SK-N-SH treated with all-trans-retinoic acid at 6 μM for 48 hours (cell line): ENCODE measurements at regions not wholly inside any gene's neighbourhood (a gene's known extent, or its start where the extent isn't known, plus 50 kb on each side); places are given as distances from the start of the nearest gene placed in this dataset.

ENCODE experiments used
- ATAC-seq: fragments of 200-7000 bp; cut with Tn5 transposase; 3 replicates; pipeline ENCODE4 v1.9.1; 2020; ENCODE audit warnings: mild to moderate bottlenecking, moderate library complexity
- ARNTL ChIP-seq: fragments of 450-650 bp; formaldehyde crosslinking; IDR thresholded peaks from 2 replicates; pipeline ENCODE4 v1.5.0; 2020; ENCODE audit warnings: low read depth, mild to moderate bottlenecking, moderate library complexity, borderline replicate concordance
- BACH2 ChIP-seq: fragments of 250-450 bp; sonication (Bioruptor Pico); IDR thresholded peaks from 2 replicates; pipeline ENCODE4 v1.9.0; 2021; ENCODE audit warnings: mild to moderate bottlenecking, borderline replicate concordance
- CSDC2 ChIP-seq: fragments of 250-450 bp; sonication (Bioruptor Pico); IDR thresholded peaks from 2 replicates; pipeline ENCODE4 v1.5.0; 2020; ENCODE audit warnings: mild to moderate bottlenecking, moderate library complexity
- ESRRG ChIP-seq: fragments of 250-450 bp; sonication (Bioruptor Pico); IDR thresholded peaks from 2 replicates; pipeline ENCODE4 v1.6.1; 2021; ENCODE audit warnings: mild to moderate bottlenecking
- GLIS3 ChIP-seq: fragments of 250-450 bp; sonication (Bioruptor Pico); IDR thresholded peaks from 2 replicates; pipeline ENCODE4 v1.5.0; 2020; ENCODE audit warnings: mild to moderate bottlenecking, moderate library complexity
- ISL1 ChIP-seq: fragments of 250-450 bp; sonication (Bioruptor Pico); IDR thresholded peaks from 2 replicates; pipeline ENCODE4 v2.1.2; 2022; ENCODE audit warnings: mild to moderate bottlenecking, moderate library complexity
- OSR1 ChIP-seq: fragments of 250-450 bp; sonication (Bioruptor Pico); IDR thresholded peaks from 2 replicates; pipeline ENCODE4 v1.8.0; 2022; ENCODE audit warnings: moderate library complexity, mild to moderate bottlenecking, inconsistent platforms
- PPARA ChIP-seq: fragments of 250-450 bp; sonication (Bioruptor Pico); IDR thresholded peaks from 2 replicates; pipeline ENCODE4 v1.5.0; 2020; ENCODE audit warnings: mild to moderate bottlenecking, borderline replicate concordance
- RARB ChIP-seq: fragments of 250-450 bp; sonication (Bioruptor Pico); IDR thresholded peaks from 2 replicates; pipeline ENCODE4 v1.8.0; 2021; ENCODE audit warnings: mild to moderate bottlenecking, moderate library complexity
- SNAI2 ChIP-seq: fragments of 250-450 bp; sonication (Bioruptor Pico); IDR thresholded peaks from 2 replicates; pipeline ENCODE4 v1.5.0; 2020; ENCODE audit warnings: mild to moderate bottlenecking, moderate library complexity
- TCF4 ChIP-seq: fragments of 250-450 bp; sonication (Bioruptor Pico); IDR thresholded peaks from 2 replicates; pipeline ENCODE4 v1.8.0; 2021; ENCODE audit warnings: mild to moderate bottlenecking, moderate library complexity, borderline replicate concordance
- TOX ChIP-seq: fragments of 250-450 bp; sonication (Bioruptor Pico); IDR thresholded peaks from 2 replicates; pipeline ENCODE4 v1.8.0; 2021; ENCODE audit warnings: mild to moderate bottlenecking, moderate library complexity, borderline replicate concordance
- ZC3H10 ChIP-seq: fragments of 250-450 bp; sonication (Bioruptor Pico); IDR thresholded peaks from 2 replicates; pipeline ENCODE4 v1.5.1; 2021; ENCODE audit warnings: mild to moderate bottlenecking, moderate library complexity
- ZFP3 ChIP-seq: fragments of 250-450 bp; sonication (Bioruptor Pico); IDR thresholded peaks from 2 replicates; pipeline ENCODE4 v1.5.0; 2020; ENCODE audit warnings: mild to moderate bottlenecking, moderate library complexity
- ZNF565 ChIP-seq: fragments of 450-650 bp; formaldehyde crosslinking; conservative IDR thresholded peaks from 2 replicates; pipeline ENCODE4 v1.5.0; 2020; ENCODE audit warnings: low read depth, mild to moderate bottlenecking, moderate library complexity
- ZNF70 ChIP-seq: fragments of 450-650 bp; formaldehyde crosslinking; IDR thresholded peaks from 2 replicates; pipeline ENCODE4 v1.5.0; 2020; ENCODE audit warnings: mild to moderate bottlenecking, moderate library complexity
- ZNF8 ChIP-seq: fragments of 450-650 bp; formaldehyde crosslinking; IDR thresholded peaks from 2 replicates; pipeline ENCODE4 v1.5.0; 2020; ENCODE audit warnings: mild to moderate bottlenecking, moderate library complexity
- TF ChIP-seq, protein P1 (sequence below): fragments of 250-450 bp; sonication (Bioruptor Pico); IDR thresholded peaks from 2 replicates; pipeline ENCODE4 v1.5.1; 2021; ENCODE audit warnings: mild to moderate bottlenecking, moderate library complexity
- TF ChIP-seq, protein P2 (sequence below): fragments of 250-450 bp; sonication (Bioruptor Pico); IDR thresholded peaks from 2 replicates; pipeline ENCODE4 v1.5.1; 2020; ENCODE audit warnings: low read depth, mild to moderate bottlenecking, moderate library complexity
- TF ChIP-seq, protein P3 (sequence below): fragments of 250-450 bp; sonication (Bioruptor Pico); IDR thresholded peaks from 2 replicates; pipeline ENCODE4 v1.8.0; 2020; ENCODE audit warnings: mild to moderate bottlenecking, moderate library complexity, borderline replicate concordance
- TF ChIP-seq, protein P4 (sequence below): fragments of 250-450 bp; sonication (Bioruptor Pico); IDR thresholded peaks from 2 replicates; pipeline ENCODE4 v1.8.0; 2021; ENCODE audit warnings: low read depth, mild to moderate bottlenecking, moderate library complexity, borderline replicate concordance

DNA sequence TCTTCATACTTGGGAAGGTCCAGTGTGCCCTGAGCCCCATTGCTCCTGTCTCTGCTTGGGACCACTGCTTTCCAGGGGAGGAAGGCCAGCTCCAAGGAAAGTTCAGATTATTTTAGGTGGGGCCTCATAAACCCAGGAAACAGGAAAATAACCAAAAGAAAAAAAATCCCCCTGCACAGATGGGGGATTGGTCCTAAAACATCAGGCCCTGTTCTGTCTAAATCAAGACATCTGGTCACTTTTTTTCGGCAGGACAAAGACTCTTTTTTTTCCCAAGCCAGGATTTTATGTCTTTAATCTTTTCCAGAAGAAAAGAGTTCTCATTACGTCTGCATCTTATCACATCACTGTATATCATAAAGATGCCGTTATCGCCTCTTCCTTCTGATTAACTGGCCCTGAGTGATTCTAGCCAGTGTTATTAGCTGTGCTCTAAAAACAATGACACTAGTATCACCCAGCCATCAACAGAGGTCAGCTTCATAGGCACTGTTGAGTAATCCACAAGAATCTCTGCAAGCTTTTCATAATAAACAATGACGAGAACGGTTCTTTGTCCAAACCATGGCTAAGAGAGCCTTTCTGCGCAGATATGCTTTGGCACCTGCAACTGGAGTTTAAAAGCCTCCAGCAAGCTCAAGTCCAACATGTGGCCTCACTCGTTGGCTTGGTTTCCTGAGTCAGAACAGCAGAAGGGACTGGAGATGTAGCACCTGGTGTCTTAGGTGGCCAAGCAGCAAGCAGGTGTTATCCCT lies 138.2 kb downstream of the VAPA start:
- no peak for ATAC-seq
- TF ChIP-seq ZNF70 (CRISPR knock-in tag) (no peak), BACH2 (no peak), ZC3H10 (CRISPR knock-in tag) (no peak), CSDC2 (no peak), ZNF565 (no peak), RARB (CRISPR knock-in tag) (no peak), ZNF8 (CRISPR knock-in tag) (no peak), ISL1 (CRISPR knock-in tag) (no peak), ZFP3 (CRISPR knock-in tag) (no peak), ESRRG (CRISPR knock-in tag) (no peak), TCF4 (CRISPR knock-in tag) (no peak), PPARA (no peak)
- TF ChIP-seq, protein P1, sequence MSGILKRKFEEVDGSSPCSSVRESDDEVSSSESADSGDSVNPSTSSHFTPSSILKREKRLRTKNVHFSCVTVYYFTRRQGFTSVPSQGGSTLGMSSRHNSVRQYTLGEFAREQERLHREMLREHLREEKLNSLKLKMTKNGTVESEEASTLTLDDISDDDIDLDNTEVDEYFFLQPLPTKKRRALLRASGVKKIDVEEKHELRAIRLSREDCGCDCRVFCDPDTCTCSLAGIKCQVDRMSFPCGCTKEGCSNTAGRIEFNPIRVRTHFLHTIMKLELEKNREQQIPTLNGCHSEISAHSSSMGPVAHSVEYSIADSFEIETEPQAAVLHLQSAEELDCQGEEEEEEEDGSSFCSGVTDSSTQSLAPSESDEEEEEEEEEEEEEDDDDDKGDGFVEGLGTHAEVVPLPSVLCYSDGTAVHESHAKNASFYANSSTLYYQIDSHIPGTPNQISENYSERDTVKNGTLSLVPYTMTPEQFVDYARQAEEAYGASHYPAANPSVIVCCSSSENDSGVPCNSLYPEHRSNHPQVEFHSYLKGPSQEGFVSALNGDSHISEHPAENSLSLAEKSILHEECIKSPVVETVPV = no peak
- TF ChIP-seq, protein P2, sequence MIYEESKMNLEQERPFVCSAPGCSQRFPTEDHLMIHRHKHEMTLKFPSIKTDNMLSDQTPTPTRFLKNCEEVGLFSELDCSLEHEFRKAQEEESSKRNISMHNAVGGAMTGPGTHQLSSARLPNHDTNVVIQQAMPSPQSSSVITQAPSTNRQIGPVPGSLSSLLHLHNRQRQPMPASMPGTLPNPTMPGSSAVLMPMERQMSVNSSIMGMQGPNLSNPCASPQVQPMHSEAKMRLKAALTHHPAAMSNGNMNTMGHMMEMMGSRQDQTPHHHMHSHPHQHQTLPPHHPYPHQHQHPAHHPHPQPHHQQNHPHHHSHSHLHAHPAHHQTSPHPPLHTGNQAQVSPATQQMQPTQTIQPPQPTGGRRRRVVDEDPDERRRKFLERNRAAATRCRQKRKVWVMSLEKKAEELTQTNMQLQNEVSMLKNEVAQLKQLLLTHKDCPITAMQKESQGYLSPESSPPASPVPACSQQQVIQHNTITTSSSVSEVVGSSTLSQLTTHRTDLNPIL = no peak
- TF ChIP-seq, protein P3, sequence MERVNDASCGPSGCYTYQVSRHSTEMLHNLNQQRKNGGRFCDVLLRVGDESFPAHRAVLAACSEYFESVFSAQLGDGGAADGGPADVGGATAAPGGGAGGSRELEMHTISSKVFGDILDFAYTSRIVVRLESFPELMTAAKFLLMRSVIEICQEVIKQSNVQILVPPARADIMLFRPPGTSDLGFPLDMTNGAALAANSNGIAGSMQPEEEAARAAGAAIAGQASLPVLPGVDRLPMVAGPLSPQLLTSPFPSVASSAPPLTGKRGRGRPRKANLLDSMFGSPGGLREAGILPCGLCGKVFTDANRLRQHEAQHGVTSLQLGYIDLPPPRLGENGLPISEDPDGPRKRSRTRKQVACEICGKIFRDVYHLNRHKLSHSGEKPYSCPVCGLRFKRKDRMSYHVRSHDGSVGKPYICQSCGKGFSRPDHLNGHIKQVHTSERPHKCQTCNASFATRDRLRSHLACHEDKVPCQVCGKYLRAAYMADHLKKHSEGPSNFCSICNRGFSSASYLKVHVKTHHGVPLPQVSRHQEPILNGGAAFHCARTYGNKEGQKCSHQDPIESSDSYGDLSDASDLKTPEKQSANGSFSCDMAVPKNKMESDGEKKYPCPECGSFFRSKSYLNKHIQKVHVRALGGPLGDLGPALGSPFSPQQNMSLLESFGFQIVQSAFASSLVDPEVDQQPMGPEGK = no peak

DNA sequence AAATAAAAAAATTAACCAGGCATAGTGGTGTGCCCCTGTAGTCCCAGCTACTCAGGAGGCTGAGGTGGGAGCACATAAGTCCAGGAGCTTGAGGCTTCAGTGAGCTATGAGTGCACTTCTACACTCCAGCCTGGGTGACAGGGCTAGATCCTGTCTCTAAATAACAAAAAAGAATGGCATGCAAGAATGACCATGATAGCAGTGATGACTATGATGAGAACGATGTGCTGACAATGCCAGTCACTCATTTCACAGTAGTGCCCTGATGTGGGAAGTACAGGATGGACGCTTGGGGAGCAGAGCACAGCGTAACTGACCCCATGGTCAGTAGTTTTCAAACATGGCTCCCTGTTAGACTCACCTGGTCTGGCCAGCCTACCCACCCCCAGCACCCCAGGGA lies 139.1 kb downstream of the VAPA start:
- ATAC-seq = no peak
- TF ChIP-seq ZNF565 = no peak
- no peak for TF ChIP-seq TOX (CRISPR knock-in tag)

DNA sequence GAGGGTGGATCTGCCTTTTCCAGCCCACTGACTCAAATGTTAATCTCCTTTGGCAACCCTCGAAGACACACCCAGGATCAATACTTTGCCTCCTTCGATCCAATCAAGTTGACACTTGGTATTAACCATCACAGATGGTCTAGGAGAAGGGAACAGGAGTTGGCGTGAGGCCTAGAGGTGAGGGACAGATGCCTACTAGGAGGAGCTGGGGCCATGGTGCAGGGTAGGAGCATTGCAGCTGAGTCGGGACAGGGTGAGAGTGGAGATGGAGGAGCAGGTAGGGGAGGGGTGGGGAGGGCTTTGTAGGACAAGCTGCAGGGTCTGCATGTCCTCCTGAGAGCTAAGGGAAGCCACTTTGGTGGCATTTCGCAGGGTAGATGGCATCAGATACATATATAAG lies 140.0 kb downstream of the VAPA start:
- ATAC-seq = no peak
- no peak for TF ChIP-seq TCF4 (CRISPR knock-in tag)
- no peak for TF ChIP-seq ARNTL
- TF ChIP-seq OSR1 (CRISPR knock-in tag) = no peak
- no peak for TF ChIP-seq ZNF565
- no peak for TF ChIP-seq SNAI2 (CRISPR knock-in tag)
- TF ChIP-seq ZNF70 (CRISPR knock-in tag) = no peak
- TF ChIP-seq GLIS3 (CRISPR knock-in tag) = no peak
- TF ChIP-seq CSDC2 = no peak
- no peak for TF ChIP-seq ZFP3 (CRISPR knock-in tag)
- TF ChIP-seq, protein P3 = no peak
- TF ChIP-seq TOX (CRISPR knock-in tag) = no peak
- TF ChIP-seq, all 23 proteins: peak for 0

DNA sequence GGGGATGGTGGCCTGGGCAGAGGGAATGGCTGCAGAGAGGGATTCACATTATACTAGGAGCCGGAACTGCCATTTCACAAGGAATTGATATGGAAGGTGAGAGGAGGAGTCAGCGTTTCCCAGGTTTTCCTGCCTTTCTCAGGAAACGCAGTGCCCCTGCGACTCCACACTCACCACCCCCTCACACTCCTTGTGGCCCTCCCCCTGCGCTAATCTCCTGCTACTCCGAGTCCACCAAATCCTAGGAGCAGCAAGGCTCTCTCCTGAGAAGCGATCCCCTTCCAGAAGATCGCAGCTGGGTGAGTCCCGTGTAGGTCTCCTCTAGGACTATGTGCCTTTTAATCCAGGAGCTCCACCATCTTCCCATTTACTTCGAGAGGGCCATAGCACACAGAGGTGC lies 140.6 kb downstream of the VAPA start:
- TF ChIP-seq ISL1 (CRISPR knock-in tag) = no peak
- no peak for TF ChIP-seq TCF4 (CRISPR knock-in tag)
- TF ChIP-seq, protein P4, sequence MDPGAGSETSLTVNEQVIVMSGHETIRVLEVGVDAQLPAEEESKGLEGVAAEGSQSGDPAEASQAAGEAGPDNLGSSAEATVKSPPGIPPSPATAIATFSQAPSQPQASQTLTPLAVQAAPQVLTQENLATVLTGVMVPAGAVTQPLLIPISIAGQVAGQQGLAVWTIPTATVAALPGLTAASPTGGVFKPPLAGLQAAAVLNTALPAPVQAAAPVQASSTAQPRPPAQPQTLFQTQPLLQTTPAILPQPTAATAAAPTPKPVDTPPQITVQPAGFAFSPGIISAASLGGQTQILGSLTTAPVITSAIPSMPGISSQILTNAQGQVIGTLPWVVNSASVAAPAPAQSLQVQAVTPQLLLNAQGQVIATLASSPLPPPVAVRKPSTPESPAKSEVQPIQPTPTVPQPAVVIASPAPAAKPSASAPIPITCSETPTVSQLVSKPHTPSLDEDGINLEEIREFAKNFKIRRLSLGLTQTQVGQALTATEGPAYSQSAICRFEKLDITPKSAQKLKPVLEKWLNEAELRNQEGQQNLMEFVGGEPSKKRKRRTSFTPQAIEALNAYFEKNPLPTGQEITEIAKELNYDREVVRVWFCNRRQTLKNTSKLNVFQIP = no peak
- no peak for TF ChIP-seq ZFP3 (CRISPR knock-in tag)
- no peak for TF ChIP-seq PPARA
- TF ChIP-seq OSR1 (CRISPR knock-in tag) = no peak
- TF ChIP-seq TOX (CRISPR knock-in tag) = no peak
- TF ChIP-seq SNAI2 (CRISPR knock-in tag) = no peak
- TF ChIP-seq, protein P3 = no peak
- no peak for TF ChIP-seq ZNF8 (CRISPR knock-in tag)
- TF ChIP-seq, protein P1 = no peak
- no peak for TF ChIP-seq CSDC2
- TF ChIP-seq GLIS3 (CRISPR knock-in tag) = no peak
- no peak for ATAC-seq
